ENCODE measurements at regions not wholly inside any gene's neighbourhood (a gene's known extent, or its start where the extent isn't known, plus 50 kb on each side); places are given as distances from the start of the nearest gene placed in this dataset.

- Histone ChIP-seq H3K9me3 (ENCODE audit: insufficient read depth, low read length) (no peaks in the 10 kb centered on the region), H3K27me3 (ENCODE audit: low read length) (no peaks in the 10 kb centered on the region), H2AFZ (ENCODE audit: low read depth, low read length, severe bottlenecking) (no peak overlapping the region), H3K79me2 (ENCODE audit: insufficient read depth, low read length) (no peaks in the 10 kb centered on the region), H4K20me1 (ENCODE audit: low read depth, low read length) (no peaks in the 10 kb centered on the region), H3F3A (ENCODE audit: insufficient read depth) (no peaks in the 10 kb centered on the region), H3K4me3 (ENCODE audit: insufficient read depth, low read length, poor library complexity, severe bottlenecking) (no peak overlapping the region), H3K9ac (ENCODE audit: low read length) (no peak overlapping the region), H3K36me3 (ENCODE audit: low read length) (no peaks in the 10 kb centered on the region), H3K4me2 (ENCODE audit: low read depth, low read length, poor library complexity, severe bottlenecking) (no peak overlapping the region), H3K27ac (ENCODE audit: low read depth, low read length) (no peak overlapping the region), H3K9me2 (replicated peaks; ENCODE audit: insufficient read depth, low read length) (no peaks in the 10 kb centered on the region)
- TF ChIP-seq EZH2phosphoT487 (conservative IDR thresholded peaks at IDR 0.05; ENCODE audit: low read length) (no peak), CTCF (IDR thresholded peaks at IDR 0.05; ENCODE audit: insufficient read depth, low read length, poor library complexity, severe bottlenecking) (no peak)
Measured at GRCh38 chr3:95254061-95254460, 1191.2 kb downstream of the NSUN3 start.

GRCh38 chr3:95254758-95255157 lies 1191.9 kb downstream of the NSUN3 start:
- TF ChIP-seq CTCF (IDR thresholded peaks at IDR 0.05; ENCODE audit: insufficient read depth, low read length, poor library complexity, severe bottlenecking) (no peak), EZH2phosphoT487 (conservative IDR thresholded peaks at IDR 0.05; ENCODE audit: low read length) (no peak)
- no peaks in the 10 kb centered on the region for H4K20me1 ChIP-seq (ENCODE audit: low read depth, low read length)
- H3K9me3 ChIP-seq (ENCODE audit: insufficient read depth, low read length), result no peaks in the 10 kb centered on the region
- H3K27ac ChIP-seq (ENCODE audit: low read depth, low read length), result no peak overlapping the region
- no peaks in the 10 kb centered on the region for H3K36me3 ChIP-seq (ENCODE audit: low read length)
- no peaks in the 10 kb centered on the region for H3K79me2 ChIP-seq (ENCODE audit: insufficient read depth, low read length)
- H3F3A ChIP-seq (ENCODE audit: insufficient read depth), result no peaks in the 10 kb centered on the region
- H2AFZ ChIP-seq (ENCODE audit: low read depth, low read length, severe bottlenecking), result no peak overlapping the region
- H3K4me2 ChIP-seq (ENCODE audit: low read depth, low read length, poor library complexity, severe bottlenecking), result no peak overlapping the region
- H3K9me2 ChIP-seq (replicated peaks; ENCODE audit: insufficient read depth, low read length), result no peaks in the 10 kb centered on the region
- H3K4me3 ChIP-seq (ENCODE audit: insufficient read depth, low read length, poor library complexity, severe bottlenecking), result no peak overlapping the region
- H3K9ac ChIP-seq (ENCODE audit: low read length), result no peak overlapping the region
- no peaks in the 10 kb centered on the region for H3K27me3 ChIP-seq (ENCODE audit: low read length)

- Histone ChIP-seq H3K79me2 (ENCODE audit: insufficient read depth, low read length) (no peaks in the 10 kb centered on the region), H3K36me3 (ENCODE audit: low read length) (no peaks in the 10 kb centered on the region), H2AFZ (ENCODE audit: low read depth, low read length, severe bottlenecking) (no peak overlapping the region), H3K9me3 (ENCODE audit: insufficient read depth, low read length) (no peaks in the 10 kb centered on the region), H3F3A (ENCODE audit: insufficient read depth) (no peaks in the 10 kb centered on the region), H3K27ac (ENCODE audit: low read depth, low read length) (no peak overlapping the region), H4K20me1 (ENCODE audit: low read depth, low read length) (no peaks in the 10 kb centered on the region), H3K4me3 (ENCODE audit: insufficient read depth, low read length, poor library complexity, severe bottlenecking) (no peak overlapping the region), H3K4me2 (ENCODE audit: low read depth, low read length, poor library complexity, severe bottlenecking) (no peak overlapping the region), H3K9ac (ENCODE audit: low read length) (no peak overlapping the region), H3K27me3 (ENCODE audit: low read length) (no peaks in the 10 kb centered on the region), H3K9me2 (replicated peaks; ENCODE audit: insufficient read depth, low read length) (no peaks in the 10 kb centered on the region)
- TF ChIP-seq CTCF (IDR thresholded peaks at IDR 0.05; ENCODE audit: insufficient read depth, low read length, poor library complexity, severe bottlenecking), result no peak
- no peak for TF ChIP-seq EZH2phosphoT487 (conservative IDR thresholded peaks at IDR 0.05; ENCODE audit: low read length)
Measured at GRCh38 chr3:95265129-95265528, 1202.3 kb downstream of the NSUN3 start.
